SIG-M5 (cell line): ENCODE measurements at regions not wholly inside any gene's neighbourhood (a gene's known extent, or its start where the extent isn't known, plus 50 kb on each side); places are given as distances from the start of the nearest gene placed in this dataset.
"Not testable (repeated sequence)": the region's sequence is repeated elsewhere in the genome, so short reads cannot be mapped to it uniquely, and the experiment has no call there.

Experiments used
- DNase-seq: peaks from one replicate; lab custom pipeline; 2025; lab: John Stamatoyannopoulos, UW

- DNase-seq = no peak
Measured at GRCh38 chr4:123674762-123675465, 278.3 kb downstream of the SPRY1 start.

DNA sequence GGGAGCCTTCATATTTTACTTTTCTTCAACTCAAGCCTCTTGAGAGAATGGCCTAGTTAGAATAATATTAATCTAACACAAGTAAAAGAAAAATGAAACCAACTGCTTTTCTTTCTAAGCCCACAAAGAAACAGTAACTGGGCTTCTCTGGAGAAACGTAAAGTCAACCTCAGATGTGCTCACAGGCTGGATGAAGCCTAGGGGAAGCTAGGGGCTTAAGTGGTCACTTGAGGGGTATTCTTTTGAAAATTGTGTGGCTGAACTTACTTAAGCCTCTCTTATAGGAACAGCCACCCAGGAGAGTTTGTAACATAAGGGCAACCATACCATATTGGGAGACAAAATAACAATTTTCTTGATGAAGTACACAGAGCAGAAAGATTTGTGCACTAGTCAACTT is 279.0 kb downstream of the SPRY1 start:
- no peak for DNase-seq

GRCh38 chr4:123676071-123676889 is 279.7 kb downstream of the SPRY1 start:
- DNase-seq = no peak

DNA sequence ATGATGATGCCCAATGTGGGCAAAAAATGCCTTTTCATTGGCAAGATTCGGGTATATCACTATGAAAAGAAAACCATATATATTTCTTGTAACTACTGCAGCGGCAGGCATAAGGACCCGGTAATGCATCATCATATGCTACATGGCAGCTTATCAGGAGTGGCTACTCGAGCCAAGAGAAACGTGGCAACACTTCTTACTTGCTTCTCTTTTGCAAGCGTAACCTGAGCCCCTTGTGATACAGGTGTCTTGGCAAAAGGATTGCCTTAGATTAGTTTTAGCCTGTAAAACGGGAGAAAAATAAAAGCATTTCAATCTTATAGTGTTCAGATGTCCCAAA is 280.3 kb downstream of the SPRY1 start:
- no peak for DNase-seq

DNA sequence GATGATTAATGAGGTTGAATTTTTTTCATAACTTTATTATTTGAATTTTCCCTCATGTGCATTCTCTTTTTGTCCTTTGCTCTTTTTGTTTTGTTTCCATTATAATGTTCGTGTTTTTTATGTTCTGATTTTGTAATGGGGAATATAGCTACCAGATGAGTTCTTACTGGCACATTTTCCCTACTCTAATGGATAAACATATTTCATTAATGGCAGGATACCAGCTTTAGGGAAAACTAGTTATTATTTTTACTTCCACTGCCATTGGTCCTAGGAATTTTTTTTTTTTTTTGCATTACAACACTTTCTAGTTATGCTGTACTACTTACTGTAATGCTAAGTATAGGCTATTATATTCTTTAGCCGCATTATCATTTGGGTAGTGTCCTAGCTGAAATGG is 286.3 kb downstream of the SPRY1 start:
- DNase-seq = no peak

DNA sequence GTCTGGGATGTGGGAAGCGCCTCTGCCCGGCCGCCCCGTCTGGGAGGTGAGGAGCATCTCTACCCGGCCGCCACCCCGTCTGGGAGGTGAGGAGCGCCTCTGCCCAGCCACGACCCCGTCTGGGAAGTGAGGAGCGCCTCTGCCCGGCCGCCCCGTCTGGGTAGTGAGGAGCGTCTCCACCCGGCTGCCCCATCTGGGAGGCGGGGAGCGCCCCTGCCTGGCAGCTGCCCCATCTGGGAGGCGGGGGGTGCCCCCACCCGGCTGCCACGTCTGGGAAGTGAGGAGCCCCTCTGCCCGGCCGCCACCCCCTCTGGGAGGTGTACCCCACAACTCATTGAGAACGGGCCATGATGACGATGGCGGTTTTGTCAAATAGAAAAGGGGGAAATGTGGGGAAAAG is 288.3 kb downstream of the SPRY1 start:
- DNase-seq = not testable (repeated sequence)

DNA sequence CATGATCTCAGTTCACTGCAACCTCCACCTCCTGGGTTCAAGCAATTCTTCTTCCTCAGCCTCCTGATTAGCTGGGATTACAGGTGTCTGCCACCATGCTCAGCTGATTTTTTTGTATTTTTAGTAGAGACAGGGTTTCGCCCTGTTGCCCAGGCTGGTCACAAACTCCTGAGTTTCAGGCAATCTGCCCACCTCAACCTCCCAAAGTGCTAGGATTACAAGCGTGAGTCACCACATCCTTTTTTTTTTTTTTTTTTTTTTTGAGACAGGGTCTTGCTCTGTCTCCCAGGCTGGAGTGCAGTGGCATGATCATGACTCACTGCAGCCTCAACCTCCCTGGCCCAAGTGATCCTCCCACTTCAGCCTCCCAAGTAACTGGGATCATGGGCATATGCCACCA is 298.9 kb downstream of the SPRY1 start:
- not testable (repeated sequence) for DNase-seq

GRCh38 chr4:123696687-123697086 is 300.1 kb downstream of the SPRY1 start:
- DNase-seq = no peak

DNA sequence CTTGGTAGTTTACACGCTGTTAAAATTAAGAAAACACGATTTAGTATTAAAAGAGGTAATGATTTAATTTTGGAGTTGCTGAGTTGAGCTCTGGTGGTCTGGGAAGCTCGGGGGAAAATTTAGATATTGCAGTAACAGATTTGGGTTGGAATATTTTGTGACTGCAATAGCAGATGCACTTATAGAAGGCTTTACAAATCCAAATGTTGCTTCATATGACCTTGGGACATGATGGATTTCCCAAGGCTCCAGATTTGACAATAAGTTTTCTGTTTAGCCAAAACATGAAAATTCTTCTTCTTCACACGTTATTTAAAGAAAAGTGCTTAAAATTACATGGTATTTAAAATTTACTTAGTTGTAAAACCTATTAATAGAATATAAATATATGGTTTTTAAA is 302.0 kb downstream of the SPRY1 start:
- DNase-seq = no peak

DNA sequence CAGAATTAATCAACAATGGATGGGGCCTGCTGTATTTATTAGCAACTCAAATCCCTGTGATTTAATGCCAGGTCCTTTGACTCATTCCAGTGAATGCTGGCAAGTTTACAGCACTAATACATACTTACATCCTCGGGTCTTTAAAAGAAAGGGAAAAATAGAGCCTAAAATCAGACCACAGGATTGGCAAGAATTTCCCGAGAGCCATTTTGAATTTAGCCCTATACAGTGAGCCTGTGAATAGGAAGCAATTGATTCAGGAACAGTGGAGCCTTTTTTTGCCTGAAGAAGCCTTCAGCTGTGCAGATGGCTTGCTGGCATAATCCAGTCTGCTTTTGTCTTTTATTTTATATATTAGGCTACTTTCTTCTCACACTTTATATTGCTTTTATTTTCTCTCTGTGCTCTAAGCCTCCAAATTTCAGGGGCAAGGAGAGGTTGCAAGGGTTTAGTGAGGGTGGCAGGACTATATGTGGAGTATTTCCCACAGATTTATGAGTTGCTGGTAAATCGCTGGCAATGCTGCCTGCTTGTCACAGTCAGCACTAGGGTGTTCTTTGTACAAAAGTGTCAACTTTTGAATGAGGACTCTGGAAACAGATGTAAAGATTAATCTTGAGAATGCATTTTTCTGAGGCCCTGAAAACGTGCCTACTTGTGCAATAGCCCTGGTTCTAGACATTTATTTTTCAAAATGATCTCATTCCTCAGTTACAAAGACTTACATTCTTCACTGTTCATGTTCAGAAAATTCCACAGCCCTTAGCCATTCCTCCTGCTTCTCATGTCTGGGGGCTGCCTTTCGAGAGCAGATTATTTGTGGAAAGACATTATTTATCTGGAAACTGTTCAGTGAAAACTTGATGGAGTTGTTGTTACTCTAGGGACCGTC is 303.5 kb downstream of the SPRY1 start:
- no peak for DNase-seq

DNA sequence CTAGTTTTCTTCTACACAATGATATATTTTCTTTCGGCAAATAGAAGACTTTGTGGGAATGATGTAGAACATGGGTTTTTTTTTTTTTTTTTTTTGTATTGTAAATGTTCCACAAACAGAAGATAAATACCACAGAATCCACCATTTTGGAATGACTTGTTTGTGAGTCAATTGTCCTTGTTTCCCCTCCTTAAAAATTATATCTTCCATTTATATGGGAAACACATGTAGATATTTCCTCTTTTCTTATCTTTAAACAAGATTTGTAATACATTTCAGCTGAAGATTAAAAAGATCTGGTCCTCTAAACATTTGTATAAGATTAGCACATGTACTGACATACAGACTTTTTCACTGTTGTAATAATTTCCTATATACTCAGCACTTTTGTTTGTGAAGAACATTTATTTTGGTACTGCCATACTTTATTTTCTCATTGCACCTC is 304.6 kb downstream of the SPRY1 start:
- no peak for DNase-seq

DNA sequence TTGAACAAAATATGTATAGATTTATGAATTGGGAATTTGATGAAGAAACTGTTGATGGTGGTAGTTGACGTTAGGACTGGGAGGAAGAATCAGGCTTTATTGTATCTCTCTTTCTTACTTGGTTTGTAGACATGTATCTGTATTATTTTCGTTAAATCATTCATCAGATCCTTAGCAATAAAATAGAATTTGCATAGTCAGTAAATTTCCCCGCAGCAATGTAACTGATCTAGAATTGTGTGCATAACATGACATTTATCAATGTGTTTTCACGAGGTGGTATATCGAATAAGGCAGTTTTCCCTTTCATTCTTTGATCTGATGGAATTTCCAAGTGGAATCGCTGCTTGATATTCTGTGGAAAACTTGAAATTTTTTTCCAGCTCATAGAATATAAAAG is 308.8 kb downstream of the SPRY1 start:
- DNase-seq = no peak

DNA sequence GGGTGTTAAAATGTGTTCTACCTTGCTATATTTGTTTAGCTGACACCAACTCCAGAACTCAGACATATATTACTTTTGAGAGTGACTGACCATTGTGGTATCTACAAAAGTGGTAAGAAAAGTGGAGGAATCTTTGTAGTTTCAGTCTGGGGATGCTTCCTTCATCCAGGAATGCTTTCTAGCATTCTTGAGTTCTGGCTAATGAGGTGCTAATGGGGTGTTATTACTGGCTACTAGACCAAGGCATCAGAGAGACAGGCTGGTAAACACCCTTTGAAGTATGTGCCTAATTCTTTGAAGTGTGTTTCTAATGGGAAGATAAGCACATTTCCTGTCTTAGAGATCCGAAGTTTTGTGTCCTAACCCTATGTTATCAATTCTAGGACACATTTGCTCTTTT is 310.4 kb downstream of the SPRY1 start:
- DNase-seq = no peak

DNA sequence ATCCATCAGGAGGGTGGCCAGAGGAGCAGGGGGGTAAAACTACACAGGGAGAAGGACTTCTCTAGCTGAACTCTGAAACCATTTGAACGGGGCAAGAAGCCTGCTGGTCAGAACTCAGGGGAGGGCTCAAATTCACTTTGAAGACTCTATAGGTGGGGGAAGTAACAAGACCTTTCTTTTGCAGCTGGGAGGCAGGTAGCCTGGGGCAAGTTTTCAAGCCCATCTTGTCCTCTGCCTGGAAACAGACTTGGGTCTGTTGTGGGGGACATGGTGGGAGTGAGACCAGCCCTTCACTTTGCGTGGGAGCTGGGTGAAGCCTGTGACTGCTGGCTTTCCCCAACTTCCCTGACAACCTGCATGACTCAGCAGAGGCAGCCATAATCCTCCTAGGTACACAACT is 312.3 kb downstream of the SPRY1 start:
- DNase-seq = no peak

DNA sequence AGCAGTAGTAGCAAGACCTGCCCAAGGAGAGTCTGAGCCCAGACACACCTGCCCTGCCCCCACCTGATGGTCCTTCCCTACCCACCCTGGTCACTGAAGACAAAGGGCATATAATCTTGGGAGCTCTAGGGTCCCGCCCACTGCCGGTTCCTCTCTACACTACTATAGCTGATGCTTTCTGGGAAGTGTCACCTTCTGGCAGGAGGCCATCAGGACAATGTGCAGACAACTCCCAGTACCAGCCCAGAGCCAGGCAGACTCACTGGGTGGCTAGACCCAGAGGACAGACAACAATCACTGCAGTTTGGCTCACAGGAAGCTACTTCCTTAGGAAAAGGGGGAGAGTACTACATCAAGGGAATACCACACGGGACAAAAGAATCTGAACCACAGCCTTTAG is 312.7 kb downstream of the SPRY1 start:
- no peak for DNase-seq

DNA sequence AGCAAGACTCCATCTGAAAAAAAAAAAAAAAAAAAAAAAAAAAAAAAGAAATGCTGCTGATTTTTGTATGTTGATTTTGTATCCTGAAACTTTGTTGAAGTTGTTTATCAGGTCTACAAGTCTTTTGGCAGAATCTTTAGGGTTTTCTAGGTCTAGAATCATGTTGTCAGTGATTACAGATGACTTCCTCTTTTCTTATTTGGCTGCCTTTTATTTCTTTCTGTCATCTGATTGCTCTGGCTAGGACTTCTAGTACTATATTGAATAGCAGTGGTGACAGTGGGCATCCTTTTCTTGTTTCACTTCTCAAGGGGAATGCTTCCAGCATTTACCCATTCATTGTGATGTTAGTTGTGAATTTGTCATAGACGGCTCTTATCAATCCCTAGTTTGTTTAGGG is 334.4 kb downstream of the SPRY1 start:
- DNase-seq = no peak

GRCh38 chr4:123737156-123737555 is 340.6 kb downstream of the SPRY1 start:
- no peak for DNase-seq

- DNase-seq = no peak
Measured at GRCh38 chr4:123739806-123740205, 343.2 kb downstream of the SPRY1 start.

DNA sequence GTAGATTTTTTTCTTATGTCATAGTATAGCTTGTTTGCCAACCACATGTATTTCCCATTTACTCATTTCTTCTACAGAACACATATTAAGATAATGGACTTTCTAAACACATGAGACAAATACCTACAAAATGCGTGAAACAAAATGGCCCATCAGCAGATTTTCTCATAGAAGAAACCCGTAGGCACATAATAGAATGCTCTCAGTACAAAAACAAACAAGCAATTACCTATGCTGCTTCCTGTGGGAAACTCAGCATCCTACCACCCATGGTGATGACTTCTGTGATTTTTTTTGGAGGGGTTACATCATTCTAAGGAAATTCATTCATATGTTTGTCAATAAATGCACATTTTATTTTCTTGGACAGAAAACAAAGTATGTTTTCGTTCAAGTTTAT is 343.6 kb downstream of the SPRY1 start:
- DNase-seq = no peak

- no peak for DNase-seq
Measured at GRCh38 chr4:123741906-123742305, 345.3 kb downstream of the SPRY1 start.

DNA sequence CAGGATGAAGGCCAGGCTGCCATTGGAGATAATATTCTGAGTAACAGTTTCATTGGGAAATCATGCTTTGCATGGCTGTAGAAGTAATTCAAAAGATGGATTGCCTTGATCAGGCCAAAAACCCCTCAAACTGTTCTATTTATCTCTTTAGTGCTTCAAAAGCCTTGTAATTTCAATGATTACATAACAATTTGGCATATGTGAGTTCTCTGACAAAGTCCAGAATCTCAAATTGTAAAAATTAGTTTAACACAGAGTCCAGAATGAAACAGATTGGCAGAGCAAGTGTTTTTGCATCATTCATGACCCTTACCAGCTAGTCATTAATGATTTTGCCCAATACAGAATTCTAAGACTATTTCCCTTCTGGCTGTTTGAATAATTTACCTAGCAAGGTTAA is 347.3 kb downstream of the SPRY1 start:
- DNase-seq = no peak

DNA sequence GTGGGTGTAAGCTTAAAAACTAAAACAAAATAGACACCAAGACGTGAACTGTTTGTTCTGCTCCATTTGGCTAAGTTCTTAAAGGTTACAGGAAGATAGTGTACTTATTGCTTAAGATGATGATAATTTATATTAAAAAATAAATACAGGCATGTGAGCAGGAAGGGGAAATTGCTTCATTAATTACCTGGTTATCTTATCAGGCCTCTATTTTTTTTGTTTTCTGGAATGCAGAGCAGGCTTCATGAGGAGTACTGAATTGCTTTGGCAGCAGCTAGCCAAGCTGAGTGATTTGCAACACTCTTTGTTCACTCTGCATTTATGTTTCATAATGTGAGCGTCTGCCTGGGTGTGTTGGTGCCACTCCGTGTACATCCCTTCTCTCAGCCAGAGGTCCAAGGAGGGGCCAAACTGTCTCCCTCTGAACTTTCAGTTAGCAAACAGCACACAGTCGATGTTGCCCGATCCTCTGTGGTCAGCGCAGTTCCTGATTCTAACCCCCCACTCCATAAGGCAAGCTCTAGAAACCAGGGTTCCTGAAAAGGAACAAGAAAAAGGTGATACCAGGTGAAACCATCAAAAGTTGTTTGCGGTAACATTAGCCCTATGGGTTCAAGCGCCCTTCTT is 348.2 kb downstream of the SPRY1 start:
- no peak for DNase-seq
